Peyer's patch (tissue), 4 donors: ENCODE measurements at regions not wholly inside any gene's neighbourhood (a gene's known extent, or its start where the extent isn't known, plus 50 kb on each side); places are given as distances from the start of the nearest gene placed in this dataset.

ENCODE experiments used
- CTCF ChIP-seq, 6 experiments: fragments of 450-650 bp in 4 of 6; fragments of 200-600 bp in 2 of 6; sonication (generic) in 1 of 6; IDR thresholded peaks; one replicate each; pipeline ENCODE4 v1.5.1; 2017 to 2019; ENCODE audit warnings: antibody characterized with exemption in 6 of 6, mild to moderate bottlenecking in 3 of 6, moderate library complexity in 1 of 6
- POLR2A ChIP-seq, 2 donors: fragments of 450-650 bp; IDR thresholded peaks; one replicate each; pipeline ENCODE4 v1.5.1; 2017; ENCODE audit warnings: antibody characterized with exemption in 2 of 2, mild to moderate bottlenecking in 2 of 2, moderate library complexity in 2 of 2

DNA sequence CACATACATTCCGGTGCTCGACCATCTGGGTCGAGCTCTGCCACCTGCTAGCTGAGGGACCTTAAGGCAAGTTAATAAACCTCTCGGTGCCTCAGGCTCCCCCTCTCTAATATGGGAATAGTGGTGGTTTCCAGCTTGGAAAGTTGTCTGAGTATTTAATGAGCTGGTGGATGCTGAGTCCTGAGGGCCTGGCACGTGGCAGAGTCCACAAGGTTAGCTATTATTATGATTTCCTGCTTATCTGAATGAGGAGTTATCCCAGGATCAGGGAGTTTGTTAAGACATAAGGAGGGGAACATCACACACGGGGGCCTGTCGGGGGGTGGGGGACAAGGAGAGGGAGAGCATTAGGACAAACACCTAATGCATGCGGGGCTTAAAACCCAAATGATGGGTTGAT is 80.1 kb upstream of the SLC22A23 start:
- TF ChIP-seq POLR2A (IDR thresholded peaks at IDR 0.05) (no peak), CTCF (IDR thresholded peaks at IDR 0.05) (no peak)
